Ascending aorta (tissue), 2 donors: ENCODE measurements at regions not wholly inside any gene's neighbourhood (a gene's known extent, or its start where the extent isn't known, plus 50 kb on each side); places are given as distances from the start of the nearest gene placed in this dataset.

ENCODE experiments used
- DNase-seq, 2 donors: peaks; one replicate each; pipeline ENCODE4 v3.0.0-alpha.2; 2019; ENCODE audit warnings: low spot score in 2 of 2
- H3K27ac ChIP-seq, 2 donors: fragments of 200-600 bp; sonication (generic); one replicate each; pipeline ENCODE4 v1.5.1; 2016 to 2017; ENCODE audit warnings: mild to moderate bottlenecking in 1 of 2
- H3K27me3 ChIP-seq: fragments of 200-600 bp; sonication (generic); one replicate; pipeline ENCODE4 v1.5.1; 2017
- H3K36me3 ChIP-seq, 2 donors: fragments of 200-600 bp; sonication (generic); one replicate each; pipeline ENCODE4 v1.5.1; 2016
- H3K4me1 ChIP-seq, 2 donors: fragments of 200-600 bp; sonication (generic); one replicate each; pipeline ENCODE4 v1.5.1; 2016 to 2017; ENCODE audit warnings: mild to moderate bottlenecking in 1 of 2
- H3K4me3 ChIP-seq, 2 donors: fragments of 200-600 bp; sonication (generic); one replicate each; pipeline ENCODE4 v1.5.1; 2016 to 2017; ENCODE audit warnings: mild to moderate bottlenecking in 1 of 2
- H3K9me3 ChIP-seq, 2 donors: fragments of 200-600 bp; sonication (generic); one replicate each; pipeline ENCODE4 v1.5.1; 2016
- CTCF ChIP-seq, 3 experiments: fragments of 200-600 bp in 2 of 3; fragments of 450-650 bp in 1 of 3; sonication (generic) in 2 of 3; IDR thresholded peaks; one replicate each; pipeline ENCODE4 v1.5.1; 2016 to 2019; ENCODE audit warnings: antibody characterized with exemption in 3 of 3, mild to moderate bottlenecking in 1 of 3, moderate library complexity in 1 of 3
- intact Hi-C: fragments of 100-400 bp; cut with DNase I; formaldehyde crosslinking; loops from one replicate; pipeline ENCODE4 v1.15.1; 2023

- intact Hi-C loops, result no loop called here
Observed at GRCh38 chr1:57922130-57922529, 498.3 kb upstream of the DAB1 start.

GRCh38 chr1:57916041-57916440 is 492.2 kb upstream of the DAB1 start:
- Histone ChIP-seq H3K27me3 (no peaks in the 10 kb centered on the region), H3K4me3 (no peak overlapping the region), H3K9me3 (no peaks in the 10 kb centered on the region), H3K4me1 (no peaks in the 10 kb centered on the region), H3K27ac (no peak overlapping the region), H3K36me3 (no peaks in the 10 kb centered on the region)
- intact Hi-C loops, result no loop called here
- TF ChIP-seq CTCF (IDR thresholded peaks at IDR 0.05), result no peak
- DNase-seq, result no peak

More at GRCh38 chr1:57922130-57922529, 498.3 kb upstream of the DAB1 start:
- no peak for TF ChIP-seq CTCF (IDR thresholded peaks at IDR 0.05)
- DNase-seq, result no peak
- Histone ChIP-seq H3K4me3 (no peak overlapping the region), H3K9me3 (no peaks in the 10 kb centered on the region), H3K36me3 (no peaks in the 10 kb centered on the region), H3K27ac (no peak overlapping the region), H3K4me1 (no peaks in the 10 kb centered on the region), H3K27me3 (no peaks in the 10 kb centered on the region)

- H3K4me1 ChIP-seq, result no peaks in the 10 kb centered on the region
- DNase-seq, result no peak
- no peaks in the 10 kb centered on the region for H3K36me3 ChIP-seq
- no peak overlapping the region for H3K27ac ChIP-seq
- intact Hi-C loops, result no loop called here
- no peaks in the 10 kb centered on the region for H3K27me3 ChIP-seq
- TF ChIP-seq CTCF (IDR thresholded peaks at IDR 0.05), result no peak
- H3K4me3 ChIP-seq, result no peak overlapping the region
- H3K9me3 ChIP-seq, result no peaks in the 10 kb centered on the region
Observed at GRCh38 chr1:57911427-57911826, 487.6 kb upstream of the DAB1 start.

- H3K4me3 ChIP-seq, result no peak overlapping the region
- no peaks in the 10 kb centered on the region for H3K27me3 ChIP-seq
- H3K36me3 ChIP-seq, result no peaks in the 10 kb centered on the region
- H3K4me1 ChIP-seq, result no peaks in the 10 kb centered on the region
- DNase-seq, result no peak
- no peak overlapping the region for H3K27ac ChIP-seq
- intact Hi-C loops, result no loop called here
- no peak for TF ChIP-seq CTCF (IDR thresholded peaks at IDR 0.05)
- no peaks in the 10 kb centered on the region for H3K9me3 ChIP-seq
Observed at GRCh38 chr1:57910782-57911181, 486.9 kb upstream of the DAB1 start.

- Histone ChIP-seq H3K9me3 (no peaks in the 10 kb centered on the region), H3K4me3 (no peak overlapping the region), H3K4me1 (no peaks in the 10 kb centered on the region), H3K27me3 (no peaks in the 10 kb centered on the region), H3K36me3 (no peaks in the 10 kb centered on the region), H3K27ac (no peak overlapping the region)
- DNase-seq, result no peak
- intact Hi-C loops, result no loop called here
- TF ChIP-seq CTCF (IDR thresholded peaks at IDR 0.05), result no peak
Observed at GRCh38 chr1:57910305-57910704, 486.4 kb upstream of the DAB1 start.
